ENCODE measurements at regions not wholly inside any gene's neighbourhood (a gene's known extent, or its start where the extent isn't known, plus 50 kb on each side); places are given as distances from the start of the nearest gene placed in this dataset.

DNA sequence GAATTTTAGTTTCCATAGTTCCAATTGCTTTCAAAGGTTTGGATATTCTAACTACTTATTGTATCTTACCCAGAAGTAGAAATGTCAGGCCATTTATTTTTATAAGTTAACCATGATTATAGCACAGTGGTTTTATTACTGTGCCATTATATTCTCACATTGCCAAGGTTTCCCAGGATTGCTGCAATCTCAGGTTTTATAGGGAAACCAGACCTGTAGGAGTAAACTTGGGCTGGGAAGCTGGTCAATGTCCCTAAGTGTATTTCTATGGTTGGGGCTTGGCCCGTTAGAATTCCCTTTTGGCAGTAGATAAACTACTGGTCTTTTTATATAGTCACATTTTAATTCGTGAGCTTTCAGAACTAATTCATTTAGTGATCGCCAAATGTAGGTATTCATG, 396.6 kb upstream of the KCNN2 start:
- Histone ChIP-seq H3K9ac (ENCODE audit: low read length) (no peak overlapping the region), H3K9me3 (ENCODE audit: control extremely low read depth in 1 of 3, control insufficient read depth in 2 of 3, insufficient read depth in 1 of 3, low read length in 2 of 3) (no peaks in the 10 kb centered on the region), H3K4me1 (ENCODE audit: control insufficient read depth in 2 of 2, insufficient read depth in 2 of 2, low read length in 2 of 2) (no peaks in the 10 kb centered on the region), H3K27me3 (replicated peaks in 1 of 4; ENCODE audit: control extremely low read depth in 1 of 4, control insufficient read depth in 3 of 4, insufficient read depth in 4 of 4, low read length in 3 of 4) (no peaks in the 10 kb centered on the region), H3K79me2 (ENCODE audit: control insufficient read depth, insufficient read depth, low read length) (no peaks in the 10 kb centered on the region), H4K20me1 (ENCODE audit: control insufficient read depth, insufficient read depth, low read length, poor library complexity, severe bottlenecking) (no peaks in the 10 kb centered on the region), H3K4me3 (ENCODE audit: control extremely low read depth in 1 of 5, extremely low read depth in 1 of 5, insufficient read depth in 1 of 5, low read depth in 2 of 5, low read length in 4 of 5) (no peak overlapping the region), H3K36me3 (replicated peaks in 1 of 2; ENCODE audit: control extremely low read depth in 1 of 2, control insufficient read depth in 1 of 2, extremely low read depth in 1 of 2, insufficient read depth in 2 of 2, low read length in 1 of 2) (no peaks in the 10 kb centered on the region), H3K27ac (ENCODE audit: low read length in 2 of 2) (no peak overlapping the region), H3K4me2 (replicated peaks; ENCODE audit: low read depth, low read length, poor library complexity, severe bottlenecking) (no peak overlapping the region), H2AFZ (ENCODE audit: insufficient read depth, low read depth, low read length, poor library complexity, severe bottlenecking) (no peak overlapping the region)
- Mint-ChIP-seq H3K27ac (no peak overlapping the region), H3K9me3 (ENCODE audit: insufficient read depth) (peaks cover 4% of the 10 kb centered on the region), H3K4me3 (no peak overlapping the region), H3K27me3 (no peaks in the 10 kb centered on the region), H3K4me1 (no peaks in the 10 kb centered on the region)
- intact Hi-C loops (cut with micrococcal nuclease), result no loop called here
- DNase-seq, result no peak
- no peak for TF ChIP-seq EZH2 (IDR thresholded peaks at IDR 0.05; ENCODE audit: borderline replicate concordance, insufficient read depth, low read depth, low read length, poor library complexity, severe bottlenecking)
- TF ChIP-seq, protein P1, sequence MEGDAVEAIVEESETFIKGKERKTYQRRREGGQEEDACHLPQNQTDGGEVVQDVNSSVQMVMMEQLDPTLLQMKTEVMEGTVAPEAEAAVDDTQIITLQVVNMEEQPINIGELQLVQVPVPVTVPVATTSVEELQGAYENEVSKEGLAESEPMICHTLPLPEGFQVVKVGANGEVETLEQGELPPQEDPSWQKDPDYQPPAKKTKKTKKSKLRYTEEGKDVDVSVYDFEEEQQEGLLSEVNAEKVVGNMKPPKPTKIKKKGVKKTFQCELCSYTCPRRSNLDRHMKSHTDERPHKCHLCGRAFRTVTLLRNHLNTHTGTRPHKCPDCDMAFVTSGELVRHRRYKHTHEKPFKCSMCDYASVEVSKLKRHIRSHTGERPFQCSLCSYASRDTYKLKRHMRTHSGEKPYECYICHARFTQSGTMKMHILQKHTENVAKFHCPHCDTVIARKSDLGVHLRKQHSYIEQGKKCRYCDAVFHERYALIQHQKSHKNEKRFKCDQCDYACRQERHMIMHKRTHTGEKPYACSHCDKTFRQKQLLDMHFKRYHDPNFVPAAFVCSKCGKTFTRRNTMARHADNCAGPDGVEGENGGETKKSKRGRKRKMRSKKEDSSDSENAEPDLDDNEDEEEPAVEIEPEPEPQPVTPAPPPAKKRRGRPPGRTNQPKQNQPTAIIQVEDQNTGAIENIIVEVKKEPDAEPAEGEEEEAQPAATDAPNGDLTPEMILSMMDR (IDR thresholded peaks at IDR 0.05), result no peak
- ATAC-seq (ENCODE audit: low read depth), result no peak
- ChIA-PET CTCF (no interaction called here), POLR2A (no interaction called here)
- no CpG with 5 or more reads among the region's 3 CpGs for WGBS (ENCODE audit: insufficient coverage)

DNA sequence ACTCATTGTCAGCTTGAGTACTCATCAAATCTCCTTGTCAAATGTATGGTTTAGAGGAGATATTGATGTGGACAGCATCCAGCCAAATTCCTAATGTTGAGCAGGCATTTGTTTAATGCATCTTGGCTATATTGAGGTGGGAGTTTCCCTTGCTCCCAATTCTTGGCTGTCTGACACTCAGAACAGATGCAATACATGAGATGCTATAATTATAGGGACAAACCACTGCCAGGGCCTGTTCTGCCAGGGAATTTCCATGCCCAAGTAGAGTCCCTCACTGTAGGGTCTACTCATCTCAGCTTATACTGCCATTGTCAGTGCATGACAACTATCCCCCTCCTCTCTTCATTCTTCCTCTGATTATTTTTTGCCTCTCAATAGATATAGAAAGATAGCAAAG, 392.0 kb upstream of the KCNN2 start:
- TF ChIP-seq EZH2 (IDR thresholded peaks at IDR 0.05; ENCODE audit: borderline replicate concordance, insufficient read depth, low read depth, low read length, poor library complexity, severe bottlenecking), result no peak
- TF ChIP-seq, protein P1 (IDR thresholded peaks at IDR 0.05), result no peak

More for the DNA sequence above, 392.0 kb upstream of the KCNN2 start:
- no peak overlapping the region for H3K27ac Mint-ChIP-seq
- H3K4me3 Mint-ChIP-seq, result no peak overlapping the region
- no peak overlapping the region for H3K4me2 ChIP-seq (replicated peaks; ENCODE audit: low read depth, low read length, poor library complexity, severe bottlenecking)
- no peak for DNase-seq
- no peaks in the 10 kb centered on the region for H3K27me3 ChIP-seq (replicated peaks in 1 of 4; ENCODE audit: control extremely low read depth in 1 of 4, control insufficient read depth in 3 of 4, insufficient read depth in 4 of 4, low read length in 3 of 4)
- no peaks in the 10 kb centered on the region for H3K9me3 Mint-ChIP-seq (ENCODE audit: insufficient read depth)
- H2AFZ ChIP-seq (ENCODE audit: insufficient read depth, low read depth, low read length, poor library complexity, severe bottlenecking), result no peak overlapping the region
- no peak overlapping the region for H3K27ac ChIP-seq (ENCODE audit: low read length in 2 of 2)
- no peaks in the 10 kb centered on the region for H3K9me3 ChIP-seq (ENCODE audit: control extremely low read depth in 1 of 3, control insufficient read depth in 2 of 3, insufficient read depth in 1 of 3, low read length in 2 of 3)
- no peaks in the 10 kb centered on the region for H3K36me3 ChIP-seq (replicated peaks in 1 of 2; ENCODE audit: control extremely low read depth in 1 of 2, control insufficient read depth in 1 of 2, extremely low read depth in 1 of 2, insufficient read depth in 2 of 2, low read length in 1 of 2)
- H4K20me1 ChIP-seq (ENCODE audit: control insufficient read depth, insufficient read depth, low read length, poor library complexity, severe bottlenecking), result no peaks in the 10 kb centered on the region
- ChIA-PET POLR2A (no interaction called here), CTCF (no interaction called here)
- no peak for ATAC-seq (ENCODE audit: low read depth)
- no peak overlapping the region for H3K4me3 ChIP-seq (ENCODE audit: control extremely low read depth in 1 of 5, extremely low read depth in 1 of 5, insufficient read depth in 1 of 5, low read depth in 2 of 5, low read length in 4 of 5)
- intact Hi-C loops (cut with micrococcal nuclease), result no loop called here
- H3K9ac ChIP-seq (ENCODE audit: low read length), result no peak overlapping the region
- no peaks in the 10 kb centered on the region for H3K4me1 ChIP-seq (ENCODE audit: control insufficient read depth in 2 of 2, insufficient read depth in 2 of 2, low read length in 2 of 2)
- H3K4me1 Mint-ChIP-seq, result no peaks in the 10 kb centered on the region
- H3K79me2 ChIP-seq (ENCODE audit: control insufficient read depth, insufficient read depth, low read length), result no peaks in the 10 kb centered on the region
- no peaks in the 10 kb centered on the region for H3K27me3 Mint-ChIP-seq

Measured in B cell (primary cell).